C4-2B (cell line): ENCODE measurements at regions not wholly inside any gene's neighbourhood (a gene's known extent, or its start where the extent isn't known, plus 50 kb on each side); places are given as distances from the start of the nearest gene placed in this dataset.

ENCODE experiments used
- H3K27ac ChIP-seq: fragments of 450-650 bp; 2 replicates; pipeline ENCODE4 v1.5.1; 2017
- ZFX ChIP-seq: fragments of 450-650 bp; IDR thresholded peaks from 2 replicates; pipeline ENCODE4 v1.6.1; 2017
- TF ChIP-seq, protein P1 (sequence below): fragments of 450-650 bp; conservative IDR thresholded peaks from 2 replicates; pipeline ENCODE4 v1.5.1; 2017; ENCODE audit warnings: mild to moderate bottlenecking

DNA sequence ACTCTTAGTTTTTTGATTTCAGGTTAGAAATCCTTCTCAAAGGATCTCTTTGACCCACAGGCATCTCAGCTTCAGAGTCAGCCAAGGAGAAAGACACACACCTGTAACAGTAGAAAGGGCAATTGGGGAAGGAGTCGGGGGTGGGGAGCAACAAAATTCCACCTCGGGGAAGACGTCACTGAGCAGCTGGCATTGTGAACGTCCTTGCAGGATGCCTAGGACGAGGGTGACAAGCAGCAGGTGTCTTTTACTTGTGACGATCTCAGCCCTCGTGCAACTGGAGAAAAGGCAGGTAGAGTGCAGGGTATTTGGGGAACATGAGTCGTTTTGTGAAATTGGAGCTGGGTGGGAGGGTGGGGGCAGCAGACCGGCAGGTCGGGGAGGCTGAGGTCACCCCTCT is 627.0 kb downstream of the ACTR3B start:
- H3K27ac ChIP-seq, result no peak overlapping the region
- TF ChIP-seq ZFX, result no peak
- TF ChIP-seq, protein P1, sequence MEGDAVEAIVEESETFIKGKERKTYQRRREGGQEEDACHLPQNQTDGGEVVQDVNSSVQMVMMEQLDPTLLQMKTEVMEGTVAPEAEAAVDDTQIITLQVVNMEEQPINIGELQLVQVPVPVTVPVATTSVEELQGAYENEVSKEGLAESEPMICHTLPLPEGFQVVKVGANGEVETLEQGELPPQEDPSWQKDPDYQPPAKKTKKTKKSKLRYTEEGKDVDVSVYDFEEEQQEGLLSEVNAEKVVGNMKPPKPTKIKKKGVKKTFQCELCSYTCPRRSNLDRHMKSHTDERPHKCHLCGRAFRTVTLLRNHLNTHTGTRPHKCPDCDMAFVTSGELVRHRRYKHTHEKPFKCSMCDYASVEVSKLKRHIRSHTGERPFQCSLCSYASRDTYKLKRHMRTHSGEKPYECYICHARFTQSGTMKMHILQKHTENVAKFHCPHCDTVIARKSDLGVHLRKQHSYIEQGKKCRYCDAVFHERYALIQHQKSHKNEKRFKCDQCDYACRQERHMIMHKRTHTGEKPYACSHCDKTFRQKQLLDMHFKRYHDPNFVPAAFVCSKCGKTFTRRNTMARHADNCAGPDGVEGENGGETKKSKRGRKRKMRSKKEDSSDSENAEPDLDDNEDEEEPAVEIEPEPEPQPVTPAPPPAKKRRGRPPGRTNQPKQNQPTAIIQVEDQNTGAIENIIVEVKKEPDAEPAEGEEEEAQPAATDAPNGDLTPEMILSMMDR, result no peak

DNA sequence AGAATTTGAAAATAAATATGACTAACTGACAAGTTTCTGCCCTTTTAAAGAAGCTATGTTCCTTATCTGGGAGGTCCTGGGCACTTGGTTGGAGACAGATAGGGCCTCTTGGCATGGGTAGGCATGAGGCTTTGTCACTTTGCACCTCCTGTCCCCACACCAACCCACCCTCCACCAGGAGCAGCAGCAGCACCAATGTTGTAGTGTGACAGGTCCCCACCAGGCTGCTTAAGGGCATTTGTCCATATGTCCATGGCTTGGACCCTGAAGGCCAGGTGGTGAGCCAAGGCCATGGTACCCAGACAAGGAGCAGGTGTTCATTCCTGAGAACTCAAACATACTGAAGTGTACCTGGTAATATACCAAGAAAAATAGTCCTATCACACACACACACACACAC is 629.1 kb downstream of the ACTR3B start:
- no peak for TF ChIP-seq ZFX
- TF ChIP-seq, protein P1, result no peak
- no peak overlapping the region for H3K27ac ChIP-seq

- no peak overlapping the region for H3K27ac ChIP-seq
- TF ChIP-seq ZFX, result no peak
- TF ChIP-seq, protein P1, result no peak
Measured at GRCh38 chr7:153389261-153389660, 629.7 kb downstream of the ACTR3B start.

DNA sequence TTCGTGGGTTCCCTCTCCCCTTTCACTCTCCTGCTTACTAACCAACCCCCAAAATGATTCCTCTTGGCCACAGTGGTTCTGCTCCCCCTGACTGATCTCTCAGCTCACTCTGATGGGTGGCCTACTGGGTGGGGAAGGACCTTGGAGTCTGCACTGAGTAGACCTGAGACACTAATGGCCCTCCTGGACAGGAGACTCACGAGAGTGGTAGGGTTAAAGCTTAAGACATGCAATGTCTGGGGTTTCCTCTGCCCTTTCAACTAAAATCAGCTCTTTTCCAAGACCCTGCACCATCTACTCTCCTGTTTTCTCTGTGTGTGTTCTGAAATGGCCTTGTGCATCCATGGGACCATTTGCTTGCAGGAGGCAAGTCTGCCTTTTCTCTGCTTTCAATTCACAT is 631.4 kb downstream of the ACTR3B start:
- TF ChIP-seq, protein P1, result no peak
- TF ChIP-seq ZFX, result no peak

DNA sequence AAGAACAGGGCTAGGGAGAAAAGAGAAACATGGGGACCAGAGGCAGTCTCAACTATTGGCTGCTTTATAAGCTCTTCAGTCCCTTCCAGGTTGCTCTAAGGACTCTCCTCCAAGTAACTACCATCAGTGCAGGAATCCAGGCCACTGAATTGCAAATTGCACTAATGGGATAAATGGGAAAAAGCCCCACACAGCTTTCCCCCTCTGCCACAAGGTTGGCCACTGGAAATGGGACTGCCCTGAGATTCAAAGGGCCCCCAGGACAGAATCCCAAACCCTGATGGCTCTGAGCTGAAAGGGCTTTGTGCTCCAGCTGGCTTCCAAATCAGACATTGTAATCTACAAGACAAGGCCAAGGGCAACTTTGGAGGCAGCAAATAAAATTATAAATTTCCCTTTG is 633.2 kb downstream of the ACTR3B start:
- no peak overlapping the region for H3K27ac ChIP-seq
- no peak for TF ChIP-seq ZFX

More for the DNA sequence above, 631.4 kb downstream of the ACTR3B start:
- H3K27ac ChIP-seq, result no peak overlapping the region

- H3K27ac ChIP-seq, result no peak overlapping the region
- TF ChIP-seq, protein P1, result no peak
- no peak for TF ChIP-seq ZFX
Measured at GRCh38 chr7:153393666-153394065, 634.1 kb downstream of the ACTR3B start.

DNA sequence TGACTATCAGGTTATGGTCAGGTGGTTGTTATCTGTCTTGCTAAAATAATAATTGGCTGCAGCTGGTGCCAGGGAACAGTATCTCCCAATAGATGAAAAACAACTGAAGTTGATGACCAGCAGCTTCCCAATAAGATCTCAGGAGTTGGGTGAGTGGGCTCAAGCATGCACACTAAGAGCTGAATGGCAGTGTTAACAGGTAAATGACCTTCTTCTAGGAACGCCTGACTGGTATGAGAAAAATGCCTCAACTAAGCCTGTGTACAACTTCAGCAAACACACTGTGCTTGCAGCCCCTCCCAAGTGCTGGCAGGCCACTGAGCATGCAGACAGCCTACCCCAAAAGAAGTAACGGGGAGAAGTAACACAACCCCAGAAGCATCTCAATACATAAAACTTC is 636.9 kb downstream of the ACTR3B start:
- no peak overlapping the region for H3K27ac ChIP-seq
- no peak for TF ChIP-seq ZFX
- TF ChIP-seq, protein P1, result no peak

DNA sequence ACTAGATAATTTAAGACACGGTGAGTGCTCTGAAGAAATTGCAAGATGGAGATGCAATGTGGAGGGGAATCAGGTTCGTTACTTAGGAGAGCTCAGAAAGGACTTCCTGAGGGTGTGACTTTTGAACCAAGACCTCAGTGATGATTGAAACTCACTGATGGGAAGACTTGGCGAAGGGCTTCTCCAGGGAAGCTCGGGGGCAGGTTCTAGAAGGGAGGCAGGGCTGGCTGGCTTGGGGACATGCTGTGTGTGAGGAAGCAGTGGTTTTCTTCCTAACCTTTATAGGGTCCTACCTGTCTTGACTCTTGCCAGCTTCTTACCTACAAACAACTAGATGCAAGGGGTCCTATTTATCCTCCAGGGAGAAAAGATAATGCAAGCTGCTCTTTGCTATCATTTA is 637.9 kb downstream of the ACTR3B start:
- TF ChIP-seq, protein P1, result no peak
- no peak for TF ChIP-seq ZFX
- H3K27ac ChIP-seq, result no peak overlapping the region
